T47D (cell line): ENCODE measurements at regions not wholly inside any gene's neighbourhood (a gene's known extent, or its start where the extent isn't known, plus 50 kb on each side); places are given as distances from the start of the nearest gene placed in this dataset.

Source experiments
- DNase-seq, 2 experiments: peaks; one replicate each; pipeline versions ENCODE4 v3.0.0 to v3.0.0-alpha.2; 2011 to 2012; ENCODE audit warnings: low read depth in 1 of 2, low spot score in 1 of 2
- JUND ChIP-seq: IDR thresholded peaks from 2 replicates; pipeline ENCODE4 v1.6.1; 2012; ENCODE audit warnings: low read depth
- in situ Hi-C: cut with HindIII; loops from 2 replicates; pipeline ENCODE4 v1.10.0; 2016; ENCODE audit warnings: low sequenced_read_pairs, low pct_unique_long_range_greater_than_20kb

GRCh38 chr2:238502088-238502810, 75.5 kb downstream of the ASB1 start:
- no peak for DNase-seq
- no peak for TF ChIP-seq JUND
- in situ Hi-C loops = no loop called here

- DNase-seq = no peak
- no peak for TF ChIP-seq JUND
- in situ Hi-C loops = no loop called here
Observed at GRCh38 chr2:238502956-238503791, 76.4 kb downstream of the ASB1 start.

GRCh38 chr2:238504181-238504931, 77.6 kb downstream of the ASB1 start:
- in situ Hi-C loops = no loop called here
- no peak for DNase-seq
- no peak for TF ChIP-seq JUND

- no peak for TF ChIP-seq JUND
- in situ Hi-C loops = no loop called here
- DNase-seq = no peak
Observed at GRCh38 chr2:238505119-238505891, 78.6 kb downstream of the ASB1 start.

GRCh38 chr2:238505892-238506280, 79.2 kb downstream of the ASB1 start:
- TF ChIP-seq JUND = no peak
- DNase-seq = no peak
- in situ Hi-C loops = no loop called here

- DNase-seq = no peak
- in situ Hi-C loops = no loop called here
- no peak for TF ChIP-seq JUND
Observed at GRCh38 chr2:238506371-238507068, 79.8 kb downstream of the ASB1 start.

GRCh38 chr2:238507836-238508235, 81.1 kb downstream of the ASB1 start:
- in situ Hi-C loops = no loop called here
- no peak for DNase-seq
- no peak for TF ChIP-seq JUND

GRCh38 chr2:238509151-238509835, 82.6 kb downstream of the ASB1 start:
- in situ Hi-C loops = no loop called here
- TF ChIP-seq JUND = no peak
- no peak for DNase-seq

- in situ Hi-C loops = no loop called here
- TF ChIP-seq JUND = no peak
- DNase-seq = no peak
Observed at GRCh38 chr2:238509903-238510302, 83.2 kb downstream of the ASB1 start.

GRCh38 chr2:238510911-238511613, 84.3 kb downstream of the ASB1 start:
- in situ Hi-C loops = no loop called here
- no peak for TF ChIP-seq JUND

GRCh38 chr2:238511614-238511950, 84.9 kb downstream of the ASB1 start:
- in situ Hi-C loops = no loop called here
- DNase-seq = no peak

More at GRCh38 chr2:238510911-238511613, 84.3 kb downstream of the ASB1 start:
- no peak for DNase-seq

More at GRCh38 chr2:238511614-238511950, 84.9 kb downstream of the ASB1 start:
- no peak for TF ChIP-seq JUND
